H9 (cell line): ENCODE measurements at regions not wholly inside any gene's neighbourhood (a gene's known extent, or its start where the extent isn't known, plus 50 kb on each side); places are given as distances from the start of the nearest gene placed in this dataset.

ENCODE experiments used
- DNase-seq: peaks from one replicate; pipeline ENCODE4 v3.0.0-alpha.2; 2017
- H2AFZ ChIP-seq: one replicate; pipeline ENCODE4 v1.6.1; 2013; ENCODE audit warnings: mild to moderate bottlenecking, low read length, control low read depth, moderate library complexity
- H2AK5ac ChIP-seq: 2 replicates; pipeline ENCODE4 v1.6.1; 2013; ENCODE audit warnings: low read length, control low read depth, mixed read lengths; ENCODE audit not compliant: insufficient read length
- H2BK120ac ChIP-seq: one replicate; pipeline ENCODE4 v1.6.1; 2013; ENCODE audit warnings: low read depth, mild to moderate bottlenecking, low read length, control low read depth, inconsistent platforms; ENCODE audit not compliant: poor library complexity, severe bottlenecking
- H2BK12ac ChIP-seq: 2 replicates; pipeline ENCODE4 v1.6.1; 2013; ENCODE audit warnings: low read length, control low read depth, mixed read lengths, low read depth; ENCODE audit not compliant: insufficient read length
- H2BK15ac ChIP-seq: 2 replicates; pipeline ENCODE4 v1.6.1; 2013; ENCODE audit warnings: low read depth, low read length, control low read depth
- H2BK20ac ChIP-seq: one replicate; pipeline ENCODE4 v1.6.1; 2013; ENCODE audit warnings: low read depth, mild to moderate bottlenecking, low read length, control low read depth, inconsistent platforms; ENCODE audit not compliant: poor library complexity, severe bottlenecking
- H2BK5ac ChIP-seq: 2 replicates; pipeline ENCODE4 v1.6.1; 2013; ENCODE audit warnings: low read length, control low read depth, mixed read lengths; ENCODE audit not compliant: insufficient read length
- H3K14ac ChIP-seq: 2 replicates; pipeline ENCODE4 v1.6.1; 2013; ENCODE audit warnings: low read length, control low read depth; ENCODE audit not compliant: insufficient read depth
- H3K18ac ChIP-seq: 2 replicates; pipeline ENCODE4 v1.6.1; 2013; ENCODE audit warnings: low read depth, mild to moderate bottlenecking, mixed read lengths, low read length, control low read depth; ENCODE audit not compliant: insufficient read length
- H3K23ac ChIP-seq: 2 replicates; pipeline ENCODE4 v1.6.1; 2013; ENCODE audit warnings: low read length, control low read depth, mixed read lengths, low read depth; ENCODE audit not compliant: insufficient read length
- H3K23me2 ChIP-seq: 2 replicates; pipeline ENCODE4 v1.6.1; 2013; ENCODE audit warnings: low read depth, mild to moderate bottlenecking, mixed read lengths, low read length, control low read depth; ENCODE audit not compliant: insufficient read length, poor library complexity, severe bottlenecking
- H3K27ac ChIP-seq: 2 replicates; pipeline ENCODE4 v1.5.1; 2013; ENCODE audit warnings: low read length, control low read depth, mixed read lengths, low read depth; ENCODE audit not compliant: insufficient read length
- H3K27me3 ChIP-seq: 2 replicates; pipeline ENCODE4 v1.6.1; 2013; ENCODE audit warnings: low read length, control low read depth, inconsistent platforms; ENCODE audit not compliant: insufficient read depth
- H3K4ac ChIP-seq: 2 replicates; pipeline ENCODE4 v1.6.1; 2013; ENCODE audit warnings: low read depth, mild to moderate bottlenecking, control low read depth, inconsistent platforms, low read length, moderate library complexity
- H3K4me1 ChIP-seq: 2 replicates; pipeline ENCODE4 v1.6.1; 2013; ENCODE audit warnings: low read length, control low read depth, inconsistent platforms; ENCODE audit not compliant: insufficient read depth
- H3K4me2 ChIP-seq: 2 replicates; pipeline ENCODE4 v1.6.1; 2013; ENCODE audit warnings: low read length, control low read depth, mixed read lengths; ENCODE audit not compliant: insufficient read length, insufficient read depth
- H3K56ac ChIP-seq: 2 replicates; pipeline ENCODE4 v1.6.1; 2013; ENCODE audit warnings: low read depth, mild to moderate bottlenecking, mixed read lengths, low read length, control low read depth; ENCODE audit not compliant: insufficient read length
- H3K79me1 ChIP-seq: 2 replicates; pipeline ENCODE4 v1.6.1; 2013; ENCODE audit warnings: low read depth, mild to moderate bottlenecking, moderate library complexity, low read length, control low read depth, inconsistent platforms; ENCODE audit not compliant: insufficient read depth, poor library complexity, severe bottlenecking
- H3K79me2 ChIP-seq: 2 replicates; pipeline ENCODE4 v1.6.1; 2013; ENCODE audit warnings: low read length, control low read depth, inconsistent platforms; ENCODE audit not compliant: insufficient read depth
- H3K9ac ChIP-seq: 2 replicates; pipeline ENCODE4 v1.6.1; 2013; ENCODE audit warnings: low read length, control low read depth, mixed read lengths; ENCODE audit not compliant: insufficient read length; ENCODE audit errors: extremely low read depth
- H3K9me3 ChIP-seq: one replicate; pipeline ENCODE4 v1.6.1; 2013; ENCODE audit warnings: low read depth, low read length, inconsistent platforms; ENCODE audit not compliant: control insufficient read depth
- H3T11ph ChIP-seq: one replicate; pipeline ENCODE4 v1.6.1; 2013; ENCODE audit warnings: mild to moderate bottlenecking, low read length, control low read depth, inconsistent platforms
- H4K20me1 ChIP-seq: one replicate; pipeline ENCODE4 v1.6.1; 2013; ENCODE audit not compliant: control insufficient read depth, insufficient read length, insufficient read depth
- H4K5ac ChIP-seq: 2 replicates; pipeline ENCODE4 v1.6.1; 2013; ENCODE audit warnings: low read depth, mild to moderate bottlenecking, mixed read lengths, low read length, control low read depth; ENCODE audit not compliant: insufficient read length
- H4K8ac ChIP-seq: replicated peaks from 2 replicates; pipeline ENCODE4 v1.6.1; 2013; ENCODE audit warnings: low read length, control low read depth, mixed read lengths, low read depth; ENCODE audit not compliant: insufficient read length
- H4K91ac ChIP-seq: 2 replicates; pipeline ENCODE4 v1.6.1; 2013; ENCODE audit warnings: low read depth, mild to moderate bottlenecking, moderate library complexity, mixed read lengths, low read length, control low read depth; ENCODE audit not compliant: insufficient read length
- H3K27ac Mint-ChIP-seq, 3 experiments: 2 replicates in 2 of 3; 3 replicates in 1 of 3; pipeline ENCODE4 v1.8.0; 2020 to 2021; ENCODE audit warnings: mixed read lengths in 3 of 3, mild to moderate bottlenecking in 1 of 3, moderate library complexity in 1 of 3
- H3K27me3 Mint-ChIP-seq: 2 replicates; pipeline ENCODE4 v1.8.0; 2021; ENCODE audit warnings: low read depth, mild to moderate bottlenecking, moderate library complexity, mixed read lengths
- H3K36me3 Mint-ChIP-seq, 3 experiments: 2 replicates in 2 of 3; 3 replicates in 1 of 3; pipeline ENCODE4 v1.8.0; 2020 to 2021; ENCODE audit warnings: low read depth in 3 of 3, mixed read lengths in 3 of 3; ENCODE audit not compliant: insufficient read depth in 1 of 3
- H3K4me1 Mint-ChIP-seq, 2 experiments: 2 replicates each; pipeline ENCODE4 v1.8.0; 2020; ENCODE audit warnings: mixed read lengths in 2 of 2
- H3K4me3 Mint-ChIP-seq, 2 experiments: 2 replicates in 1 of 2; 3 replicates in 1 of 2; pipeline ENCODE4 v1.8.0; 2020 to 2021; ENCODE audit warnings: mild to moderate bottlenecking in 2 of 2, mixed read lengths in 2 of 2, moderate library complexity in 1 of 2
- H3K9me3 Mint-ChIP-seq, 2 experiments: 2 replicates in 1 of 2; 3 replicates in 1 of 2; pipeline ENCODE4 v1.8.0; 2020; ENCODE audit warnings: mild to moderate bottlenecking in 2 of 2, mixed read lengths in 2 of 2, moderate library complexity in 1 of 2
- CTCF ChIP-seq: fragments of 200-600 bp; sonication (generic); conservative IDR thresholded peaks from 3 replicates; pipeline ENCODE4 v1.8.0; 2021; ENCODE audit warnings: antibody characterized with exemption, mild to moderate bottlenecking
- WGBS: extraction: QIAGEN DNeasy Blood & Tissue Kit; methylation state at CpG from one replicate; pipeline ENCODE4 v1.1.7; 2013; ENCODE audit warnings: missing lambda C conversion rate, low lambda C conversion rate, mixed read lengths; ENCODE audit not compliant: insufficient read length; ENCODE audit errors: extremely low coverage; 5-methylcytosine and 5-hydroxymethylcytosine counted together

DNA sequence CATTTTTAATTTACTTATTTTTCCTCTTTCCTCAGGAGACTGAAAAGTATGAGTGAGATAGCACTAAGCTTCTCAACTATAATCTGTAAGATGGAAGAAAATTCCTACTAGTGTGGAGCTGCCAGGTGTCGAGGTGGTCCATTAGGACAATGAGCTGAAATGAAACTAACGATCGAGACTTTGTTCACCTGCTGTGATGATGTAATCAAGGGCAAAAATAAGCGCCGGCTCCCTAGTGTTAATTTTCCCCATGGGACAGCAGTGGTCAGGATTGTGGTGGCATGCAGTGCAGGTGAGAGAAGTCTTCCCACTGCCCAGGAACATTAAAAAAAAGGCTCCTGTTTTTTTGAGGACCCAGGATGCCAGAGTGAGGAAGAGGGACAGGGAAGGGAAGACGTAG lies 859.1 kb upstream of the GCFC2 start:
- Mint-ChIP-seq H3K27ac (peak overlapping the region in 2 of 3 experiments; percentile 27 to 88; a peak in 2 of 7 replicates), H3K9me3 (peaks cover 9 to 13% of the 10 kb centered on the region in 2 experiments), H3K4me3 (no peak overlapping the region), H3K4me1 (peaks cover 40 to 49% of the 10 kb centered on the region in 2 experiments), H3K27me3 (no peaks in the 10 kb centered on the region), H3K36me3 (peaks cover 13 to 24% (median 14%) of the 10 kb centered on the region in 3 experiments)
- DNase-seq: no peak
- no peak overlapping the region for H3K56ac ChIP-seq
- H3K27ac ChIP-seq: no peak overlapping the region
- H4K8ac ChIP-seq: no peak overlapping the region
- WGBS: no CpG with 5 or more reads among the region's 6 CpGs
- no peak overlapping the region for H3K4ac ChIP-seq
- no peak overlapping the region for H3T11ph ChIP-seq
- peaks cover 12% of the 10 kb centered on the region for H3K9me3 ChIP-seq
- H3K18ac ChIP-seq: no peak overlapping the region
- H4K20me1 ChIP-seq: no peaks in the 10 kb centered on the region
- H2BK20ac ChIP-seq: no peak overlapping the region
- H3K79me2 ChIP-seq: no peaks in the 10 kb centered on the region
- H3K4me2 ChIP-seq: no peak overlapping the region
- no peak overlapping the region for H2BK5ac ChIP-seq
- H3K27me3 ChIP-seq: no peaks in the 10 kb centered on the region
- no peak for TF ChIP-seq CTCF
- H4K91ac ChIP-seq: no peak overlapping the region
- H3K79me1 ChIP-seq: no peaks in the 10 kb centered on the region
- H3K23ac ChIP-seq: no peak overlapping the region
- H3K9ac ChIP-seq: no peak overlapping the region
- H3K4me1 ChIP-seq: peaks cover 4% of the 10 kb centered on the region; the same call in 1 of the 2 replicates
- no peak overlapping the region for H2AFZ ChIP-seq
- H3K14ac ChIP-seq: no peak overlapping the region
- H2BK12ac ChIP-seq: no peak overlapping the region
- no peak overlapping the region for H2BK120ac ChIP-seq
- H4K5ac ChIP-seq: no peak overlapping the region
- no peak overlapping the region for H2BK15ac ChIP-seq
- H2AK5ac ChIP-seq: no peak overlapping the region
- no peaks in the 10 kb centered on the region for H3K23me2 ChIP-seq
